Retinal pigment epithelial cell (primary cell): ENCODE measurements at regions not wholly inside any gene's neighbourhood (a gene's known extent, or its start where the extent isn't known, plus 50 kb on each side); places are given as distances from the start of the nearest gene placed in this dataset.
A peak's percentile ranks its signal among the peaks of the same experiment; 100 is the strongest.
"Not testable (repeated sequence)": the region's sequence is repeated elsewhere in the genome, so short reads cannot be mapped to it uniquely, and the experiment has no call there.

Source experiments
- DNase-seq: peaks from one replicate; pipeline ENCODE4 v3.0.0-alpha.2; 2010; ENCODE audit warnings: low read depth
- H3K4me3 ChIP-seq: 2 replicates; pipeline ENCODE4 v1.5.1; 2011; ENCODE audit warnings: mild to moderate bottlenecking, low read length, control low read depth, moderate library complexity
- CTCF ChIP-seq: conservative IDR thresholded peaks from 2 replicates; pipeline ENCODE4 v1.5.1; 2011; ENCODE audit warnings: low read depth, low read length, control low read depth, inconsistent platforms

- not testable (repeated sequence) for DNase-seq, H3K4me3 ChIP-seq
Measured at GRCh38 chr5:102154791-102155605, 141.1 kb downstream of the SLCO4C1 start.

- no peak overlapping the region for H3K4me3 ChIP-seq
- DNase-seq: no peak
- no peak for TF ChIP-seq CTCF
Measured at GRCh38 chr5:102154291-102154690, 141.8 kb downstream of the SLCO4C1 start.

GRCh38 chr5:102153003-102153759, 142.9 kb downstream of the SLCO4C1 start:
- no peak for DNase-seq
- TF ChIP-seq CTCF: peak; percentile 59

GRCh38 chr5:102139029-102139428, 157.1 kb downstream of the SLCO4C1 start:
- no peak overlapping the region for H3K4me3 ChIP-seq
- no peak for DNase-seq
- TF ChIP-seq CTCF: no peak

More at GRCh38 chr5:102153003-102153759, 142.9 kb downstream of the SLCO4C1 start:
- H3K4me3 ChIP-seq: no peak overlapping the region

- no peak overlapping the region for H3K4me3 ChIP-seq
- no peak for DNase-seq
- TF ChIP-seq CTCF: no peak
Measured at GRCh38 chr5:102138243-102138653, 157.8 kb downstream of the SLCO4C1 start.

- DNase-seq: no peak
- H3K4me3 ChIP-seq: no peak overlapping the region
- no peak for TF ChIP-seq CTCF
Measured at GRCh38 chr5:102130890-102131289, 165.2 kb downstream of the SLCO4C1 start.

GRCh38 chr5:102130386-102130785, 165.7 kb downstream of the SLCO4C1 start:
- peak; percentile 23 for DNase-seq
- TF ChIP-seq CTCF: no peak
- no peak overlapping the region for H3K4me3 ChIP-seq
